ENCODE measurements at regions not wholly inside any gene's neighbourhood (a gene's known extent, or its start where the extent isn't known, plus 50 kb on each side); places are given as distances from the start of the nearest gene placed in this dataset.
"Not testable (repeated sequence)": the region's sequence is repeated elsewhere in the genome, so short reads cannot be mapped to it uniquely, and the experiment has no call there.

DNA sequence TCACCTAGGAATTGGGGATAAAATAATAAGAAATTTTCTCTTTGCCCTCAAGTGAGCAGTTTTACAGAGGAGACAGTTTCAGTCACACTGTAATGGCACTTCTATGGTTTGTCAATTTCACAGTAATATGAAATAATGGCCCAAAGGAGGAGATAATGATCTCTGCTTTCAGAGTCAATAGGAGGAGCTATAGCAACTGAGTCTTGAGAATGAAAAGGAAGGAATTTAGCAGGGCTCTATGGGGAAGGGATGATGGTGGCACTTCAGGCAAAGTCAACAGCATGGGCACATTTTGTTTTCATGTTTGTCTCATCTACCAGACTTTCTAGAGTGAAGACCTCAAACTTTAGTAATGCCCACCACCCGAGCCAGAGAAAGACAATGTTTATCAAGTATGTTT lies 138.3 kb upstream of the HMGN3 start:
- no peak for DNase-seq (ENCODE audit: extremely low read depth, low read depth)
- no peak overlapping the region for H3K4me3 ChIP-seq (replicated peaks; ENCODE audit: low read depth, low read length)
- TF ChIP-seq CTCF (IDR thresholded peaks at IDR 0.05; ENCODE audit: low read depth, low read length, missing control alignments), result no peak

DNA sequence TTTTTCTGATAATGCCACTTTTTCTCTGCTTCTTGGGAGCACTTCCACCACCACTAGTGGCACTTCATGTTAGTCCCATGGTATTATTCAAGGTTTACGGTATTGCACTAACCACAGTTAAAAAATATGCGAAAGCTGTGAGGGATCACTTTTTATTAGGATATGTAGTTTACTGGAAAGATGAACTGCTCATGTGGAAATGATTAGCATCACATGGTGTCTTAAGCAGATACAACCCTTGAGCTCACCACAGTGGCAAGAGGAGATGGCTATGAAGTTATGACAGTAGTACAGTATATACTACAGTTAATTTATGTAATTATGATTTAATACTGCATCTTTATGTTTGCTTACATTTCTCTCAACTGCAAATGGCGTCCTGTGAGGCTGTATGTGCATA lies 134.5 kb upstream of the HMGN3 start:
- no peak overlapping the region for H3K4me3 ChIP-seq (replicated peaks; ENCODE audit: low read depth, low read length)
- no peak for DNase-seq (ENCODE audit: extremely low read depth, low read depth)
- TF ChIP-seq CTCF (IDR thresholded peaks at IDR 0.05; ENCODE audit: low read depth, low read length, missing control alignments), result no peak

DNA sequence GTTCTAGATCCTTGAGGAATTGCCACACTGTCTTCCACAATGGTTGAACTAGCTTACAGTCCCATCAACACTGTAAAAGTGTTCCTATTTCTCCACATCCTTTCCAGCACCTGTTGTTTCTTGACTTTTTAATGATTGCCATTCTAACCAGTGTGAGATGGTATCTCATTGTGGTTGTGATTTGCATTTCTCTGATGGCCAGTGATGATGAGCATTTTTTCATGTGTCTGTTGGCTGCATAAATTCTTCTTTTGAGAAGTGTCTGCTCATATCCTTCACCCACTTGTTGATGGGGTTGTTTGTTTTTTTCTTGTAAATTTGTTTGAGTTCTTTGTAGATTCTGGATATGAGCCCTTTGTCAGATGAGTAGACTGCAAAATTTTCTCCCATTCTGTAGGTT lies 129.0 kb upstream of the HMGN3 start:
- not testable (repeated sequence) for DNase-seq (ENCODE audit: extremely low read depth, low read depth); H3K4me3 ChIP-seq (replicated peaks; ENCODE audit: low read depth, low read length)

DNA sequence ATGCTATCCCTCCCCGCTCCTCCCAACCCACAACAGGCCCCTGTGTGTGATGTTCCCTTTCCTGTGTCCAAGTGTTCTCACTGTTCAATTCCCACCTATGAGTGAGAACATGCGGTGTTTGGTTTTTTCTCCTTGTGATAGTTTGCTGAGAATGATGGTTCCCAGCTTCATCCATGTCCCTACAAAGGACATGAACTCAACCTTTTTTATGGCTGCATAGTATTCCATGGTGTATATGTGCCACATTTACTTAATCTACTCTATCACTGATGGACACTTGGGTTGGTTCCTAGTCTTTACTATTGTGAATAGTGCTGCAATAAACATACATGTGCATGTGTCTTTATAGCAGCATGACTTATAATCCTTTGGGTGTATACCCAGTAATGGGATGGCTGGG lies 126.6 kb upstream of the HMGN3 start:
- DNase-seq (ENCODE audit: extremely low read depth, low read depth); H3K4me3 ChIP-seq (replicated peaks; ENCODE audit: low read depth, low read length): not testable (repeated sequence)

DNA sequence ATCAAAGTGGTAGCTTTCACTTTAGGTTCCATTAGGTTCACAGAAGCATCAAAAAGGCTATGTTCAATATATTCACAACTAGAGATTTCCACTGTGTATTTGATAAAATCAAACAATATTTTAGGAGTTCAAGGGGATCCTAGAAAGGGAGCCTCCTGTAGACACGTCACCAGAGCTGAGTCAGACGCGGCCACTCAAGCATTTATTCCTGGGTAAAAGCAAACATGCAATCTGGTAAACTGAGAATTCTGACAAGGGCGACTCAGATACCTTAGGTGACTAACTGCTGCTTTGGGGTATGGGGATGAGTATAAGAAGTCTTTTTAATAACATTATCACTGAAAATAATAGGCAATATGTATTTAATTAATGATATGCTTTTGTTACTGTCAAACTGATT lies 118.7 kb upstream of the HMGN3 start:
- no peak for TF ChIP-seq CTCF (IDR thresholded peaks at IDR 0.05; ENCODE audit: low read depth, low read length, missing control alignments)
- DNase-seq (ENCODE audit: extremely low read depth, low read depth), result no peak
- H3K4me3 ChIP-seq (replicated peaks; ENCODE audit: low read depth, low read length), result no peak overlapping the region

GRCh38 chr6:79338493-79338892 lies 104.0 kb upstream of the HMGN3 start:
- no peak for TF ChIP-seq CTCF (IDR thresholded peaks at IDR 0.05; ENCODE audit: low read depth, low read length, missing control alignments)
- no peak overlapping the region for H3K4me3 ChIP-seq (replicated peaks; ENCODE audit: low read depth, low read length)
- no peak for DNase-seq (ENCODE audit: extremely low read depth, low read depth)

GRCh38 chr6:79335133-79335674 lies 100.7 kb upstream of the HMGN3 start:
- no peak for DNase-seq (ENCODE audit: extremely low read depth, low read depth)
- no peak for TF ChIP-seq CTCF (IDR thresholded peaks at IDR 0.05; ENCODE audit: low read depth, low read length, missing control alignments)
- H3K4me3 ChIP-seq (replicated peaks; ENCODE audit: low read depth, low read length), result no peak overlapping the region

DNA sequence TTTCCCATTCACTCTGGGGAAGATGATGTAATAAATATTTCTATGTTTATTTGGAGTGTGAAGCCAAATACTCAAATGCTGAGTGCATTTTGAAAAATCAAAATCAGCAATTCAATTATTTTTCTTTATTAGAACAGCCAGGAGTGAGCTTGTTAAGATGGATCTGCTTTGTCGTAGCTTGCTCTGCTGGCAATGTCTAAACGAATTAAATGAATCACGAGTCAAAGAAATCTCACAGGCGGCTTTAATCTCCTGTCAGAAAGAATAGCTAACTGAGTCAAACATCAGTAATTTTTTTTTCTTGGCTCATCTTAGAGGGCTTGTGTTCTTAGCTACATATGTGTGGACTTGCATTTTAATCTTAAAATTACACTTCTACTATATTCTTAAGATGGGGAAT lies 100.2 kb upstream of the HMGN3 start:
- H3K4me3 ChIP-seq (replicated peaks; ENCODE audit: low read depth, low read length), result no peak overlapping the region
- DNase-seq (ENCODE audit: extremely low read depth, low read depth), result no peak
- no peak for TF ChIP-seq CTCF (IDR thresholded peaks at IDR 0.05; ENCODE audit: low read depth, low read length, missing control alignments)
